ENCODE measurements at regions not wholly inside any gene's neighbourhood (a gene's known extent, or its start where the extent isn't known, plus 50 kb on each side); places are given as distances from the start of the nearest gene placed in this dataset.

GRCh38 chr4:163651761-163652160 is 157.3 kb downstream of the TMA16 start:
- Histone ChIP-seq H3K36me3 (no peaks in the 10 kb centered on the region), H3K4me3 (no peak overlapping the region), H3K4me1 (no peaks in the 10 kb centered on the region), H3K27ac (no peak overlapping the region), H3K9me3 (peaks cover 0 to 17% of the 10 kb centered on the region in 2 donors), H3K27me3 (no peaks in the 10 kb centered on the region)
- no peak for DNase-seq (ENCODE audit: low spot score)
- TF ChIP-seq CTCF (IDR thresholded peaks at IDR 0.05) = no peak

GRCh38 chr4:163654621-163655020 is 160.1 kb downstream of the TMA16 start:
- Histone ChIP-seq H3K9me3 (peaks cover 0 to 26% of the 10 kb centered on the region in 2 donors), H3K27me3 (no peaks in the 10 kb centered on the region), H3K27ac (no peak overlapping the region), H3K4me1 (no peaks in the 10 kb centered on the region), H3K36me3 (no peaks in the 10 kb centered on the region), H3K4me3 (no peak overlapping the region)
- no peak for TF ChIP-seq CTCF (IDR thresholded peaks at IDR 0.05)
- DNase-seq (ENCODE audit: low spot score) = no peak

GRCh38 chr4:163660636-163661035 is 166.1 kb downstream of the TMA16 start:
- TF ChIP-seq CTCF (IDR thresholded peaks at IDR 0.05) = no peak
- Histone ChIP-seq H3K4me3 (no peak overlapping the region), H3K9me3 (peaks cover 0 to 22% of the 10 kb centered on the region in 2 donors), H3K36me3 (no peaks in the 10 kb centered on the region), H3K27me3 (no peaks in the 10 kb centered on the region), H3K4me1 (no peaks in the 10 kb centered on the region), H3K27ac (no peak overlapping the region)
- no peak for DNase-seq (ENCODE audit: low spot score)

- Histone ChIP-seq H3K4me1 (no peaks in the 10 kb centered on the region), H3K27me3 (no peaks in the 10 kb centered on the region), H3K9me3 (peaks cover 0 to 1% of the 10 kb centered on the region in 2 donors), H3K4me3 (no peak overlapping the region), H3K27ac (no peak overlapping the region), H3K36me3 (no peaks in the 10 kb centered on the region)
- no peak for DNase-seq (ENCODE audit: low spot score)
- TF ChIP-seq CTCF (IDR thresholded peaks at IDR 0.05) = no peak
Observed at GRCh38 chr4:163662768-163663167, 168.3 kb downstream of the TMA16 start.

- Histone ChIP-seq H3K27me3 (no peaks in the 10 kb centered on the region), H3K4me3 (no peak overlapping the region), H3K36me3 (no peaks in the 10 kb centered on the region), H3K9me3 (no peaks in the 10 kb centered on the region), H3K27ac (no peak overlapping the region), H3K4me1 (no peaks in the 10 kb centered on the region)
- TF ChIP-seq CTCF (IDR thresholded peaks at IDR 0.05) = no peak
- no peak for DNase-seq (ENCODE audit: low spot score)
Observed at GRCh38 chr4:163663454-163664225, 169.2 kb downstream of the TMA16 start.

GRCh38 chr4:163665101-163665500 is 170.6 kb downstream of the TMA16 start:
- H3K9me3 ChIP-seq = no peaks in the 10 kb centered on the region
- no peaks in the 10 kb centered on the region for H3K4me1 ChIP-seq
- TF ChIP-seq CTCF (IDR thresholded peaks at IDR 0.05) = no peak
- DNase-seq (ENCODE audit: low spot score) = no peak
- no peaks in the 10 kb centered on the region for H3K36me3 ChIP-seq
- no peak overlapping the region for H3K27ac ChIP-seq
- H3K4me3 ChIP-seq = no peak overlapping the region
- H3K27me3 ChIP-seq = no peaks in the 10 kb centered on the region

All from right atrium auricular region (tissue), 2 donors.